ENCODE measurements at regions not wholly inside any gene's neighbourhood (a gene's known extent, or its start where the extent isn't known, plus 50 kb on each side); places are given as distances from the start of the nearest gene placed in this dataset.

GRCh38 chr5:113652161-113652560 lies 138.7 kb downstream of the YTHDC2 start:
- no peak for DNase-seq (ENCODE audit: low read depth)
- no peak for TF ChIP-seq CTCF (IDR thresholded peaks at IDR 0.05; ENCODE audit: insufficient read depth, low read depth, low read length)
- no peak overlapping the region for H3K4me3 ChIP-seq (ENCODE audit: low read depth, low read length)

- no peak for DNase-seq (ENCODE audit: low read depth)
- TF ChIP-seq CTCF (IDR thresholded peaks at IDR 0.05; ENCODE audit: insufficient read depth, low read depth, low read length) = no peak
- H3K4me3 ChIP-seq (ENCODE audit: low read depth, low read length) = no peak overlapping the region
Measured at GRCh38 chr5:113654828-113655227, 141.3 kb downstream of the YTHDC2 start.

- H3K4me3 ChIP-seq (ENCODE audit: low read depth, low read length) = no peak overlapping the region
- TF ChIP-seq CTCF (IDR thresholded peaks at IDR 0.05; ENCODE audit: insufficient read depth, low read depth, low read length) = no peak
- DNase-seq (ENCODE audit: low read depth) = no peak
Measured at GRCh38 chr5:113660206-113660605, 146.7 kb downstream of the YTHDC2 start.

GRCh38 chr5:113660706-113661250 lies 147.3 kb downstream of the YTHDC2 start:
- no peak overlapping the region for H3K4me3 ChIP-seq (ENCODE audit: low read depth, low read length)
- no peak for TF ChIP-seq CTCF (IDR thresholded peaks at IDR 0.05; ENCODE audit: insufficient read depth, low read depth, low read length)
- no peak for DNase-seq (ENCODE audit: low read depth)

DNA sequence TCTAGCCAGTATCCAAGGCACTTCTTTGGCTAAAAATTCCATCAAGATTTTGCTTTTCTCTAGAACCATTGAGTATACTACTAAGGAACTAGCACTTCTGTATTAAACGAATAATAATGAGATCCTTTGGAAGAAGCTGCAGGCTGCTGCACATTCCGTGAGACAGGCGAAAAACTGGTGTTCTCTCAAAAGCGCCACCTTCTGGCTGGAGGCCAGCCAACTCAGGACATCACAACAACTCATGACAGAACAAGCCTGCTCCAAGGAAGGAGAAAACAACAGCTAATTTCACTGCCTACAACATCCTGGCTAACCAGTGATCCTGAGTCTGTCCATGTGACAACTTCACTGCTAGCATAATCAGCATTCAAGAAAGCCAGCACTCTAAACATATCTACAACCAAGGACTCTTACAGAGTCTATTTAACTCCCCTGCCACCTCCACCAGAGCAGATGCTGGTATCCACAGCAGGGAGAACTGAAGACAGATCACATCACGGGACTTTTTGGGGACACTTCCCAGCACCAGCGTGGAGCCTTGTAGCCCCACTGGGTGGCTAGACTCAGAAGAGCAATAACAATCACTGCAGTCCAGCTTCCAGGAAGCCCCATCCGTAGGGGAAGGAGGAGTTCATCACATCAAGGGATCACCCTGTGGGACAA lies 150.5 kb downstream of the YTHDC2 start:
- peak; percentile 45 for TF ChIP-seq CTCF (IDR thresholded peaks at IDR 0.05; ENCODE audit: insufficient read depth, low read depth, low read length)
- DNase-seq (ENCODE audit: low read depth) = peak; percentile 57
- no peak overlapping the region for H3K4me3 ChIP-seq (ENCODE audit: low read depth, low read length)

DNA sequence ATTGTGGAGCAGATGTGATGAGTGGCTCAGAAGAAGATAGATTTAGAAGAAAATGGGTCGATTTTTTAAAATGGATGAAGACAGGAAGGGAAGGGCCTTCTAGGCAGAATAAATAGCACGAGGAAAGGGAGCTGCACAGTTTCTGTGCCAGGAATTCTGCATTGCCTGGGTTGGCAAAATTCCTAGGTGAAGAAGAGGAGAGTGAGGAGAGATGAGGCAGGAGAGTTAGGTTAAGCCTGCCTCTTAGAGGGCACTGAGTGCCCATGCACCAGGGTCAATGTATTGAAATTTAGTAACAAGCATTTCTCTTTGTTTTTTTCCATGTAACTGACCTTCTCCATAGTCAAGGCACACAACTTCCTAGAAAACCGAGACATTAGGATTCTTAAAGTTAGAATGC lies 159.5 kb downstream of the YTHDC2 start:
- DNase-seq (ENCODE audit: low read depth) = no peak
- H3K4me3 ChIP-seq (ENCODE audit: low read depth, low read length) = no peak overlapping the region
- no peak for TF ChIP-seq CTCF (IDR thresholded peaks at IDR 0.05; ENCODE audit: insufficient read depth, low read depth, low read length)

DNA sequence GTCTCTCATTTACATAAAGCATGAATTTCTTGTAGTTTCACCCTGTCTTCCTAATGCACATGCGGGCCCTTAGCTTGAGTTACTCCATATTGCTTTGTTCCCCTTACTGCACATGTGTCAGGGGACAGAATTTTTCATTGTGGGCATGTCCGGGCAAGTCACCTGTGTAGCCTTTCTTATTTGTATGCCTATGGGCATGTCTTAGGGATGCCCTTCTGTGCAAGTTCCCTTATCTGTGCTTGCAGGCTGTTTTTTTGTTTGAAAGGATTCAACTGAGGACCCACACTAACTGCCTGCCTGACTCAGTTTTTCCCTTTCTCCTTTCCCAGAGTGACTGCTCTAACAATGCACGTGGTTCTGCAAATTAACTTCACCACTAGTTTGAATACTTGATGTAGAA lies 161.7 kb downstream of the YTHDC2 start:
- no peak for DNase-seq (ENCODE audit: low read depth)
- no peak for TF ChIP-seq CTCF (IDR thresholded peaks at IDR 0.05; ENCODE audit: insufficient read depth, low read depth, low read length)
- no peak overlapping the region for H3K4me3 ChIP-seq (ENCODE audit: low read depth, low read length)
